ENCODE measurements at regions not wholly inside any gene's neighbourhood (a gene's known extent, or its start where the extent isn't known, plus 50 kb on each side); places are given as distances from the start of the nearest gene placed in this dataset.

DNA sequence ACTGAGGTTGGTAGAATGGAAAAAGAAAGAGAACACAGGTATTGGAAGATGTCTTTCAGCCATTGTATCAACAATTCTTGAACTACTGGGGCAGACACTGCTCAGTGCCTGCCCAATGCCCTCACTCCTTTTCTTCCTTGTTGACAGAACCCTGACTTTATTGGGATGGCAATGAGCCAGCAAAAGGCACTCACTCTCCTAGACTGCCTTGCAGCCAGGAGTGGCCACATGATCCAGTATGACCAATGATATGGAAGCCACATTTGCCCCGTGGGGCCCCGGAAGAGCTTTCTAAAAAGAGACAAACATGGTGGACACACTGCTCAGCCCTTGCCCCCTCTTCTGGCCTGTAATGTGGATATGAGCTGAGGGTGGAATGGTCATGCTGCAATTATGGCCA, 88.6 kb upstream of the ZNF716 start:
- ATAC-seq: no peak
- no peaks in the 10 kb centered on the region for H3K9me3 ChIP-seq (ENCODE audit: control insufficient read depth, low read length, poor library complexity, severe bottlenecking)
- H3K4me1 Mint-ChIP-seq: no peaks in the 10 kb centered on the region
- no peak for DNase-seq
- H3K27ac Mint-ChIP-seq: no peak overlapping the region
- H3K27me3 Mint-ChIP-seq: no peaks in the 10 kb centered on the region
- no peaks in the 10 kb centered on the region for H3K36me3 Mint-ChIP-seq (ENCODE audit: low read depth)
- H3K4me3 Mint-ChIP-seq: no peak overlapping the region

- Mint-ChIP-seq H3K27ac (no peak overlapping the region), H3K4me3 (no peak overlapping the region), H3K36me3 (ENCODE audit: low read depth) (no peaks in the 10 kb centered on the region), H3K27me3 (no peaks in the 10 kb centered on the region), H3K4me1 (no peaks in the 10 kb centered on the region)
- DNase-seq: no peak
- no peaks in the 10 kb centered on the region for H3K9me3 ChIP-seq (ENCODE audit: control insufficient read depth, low read length, poor library complexity, severe bottlenecking)
- no peak for ATAC-seq
Measured at GRCh38 chr7:57362868-57363267, 87.1 kb upstream of the ZNF716 start.

DNA sequence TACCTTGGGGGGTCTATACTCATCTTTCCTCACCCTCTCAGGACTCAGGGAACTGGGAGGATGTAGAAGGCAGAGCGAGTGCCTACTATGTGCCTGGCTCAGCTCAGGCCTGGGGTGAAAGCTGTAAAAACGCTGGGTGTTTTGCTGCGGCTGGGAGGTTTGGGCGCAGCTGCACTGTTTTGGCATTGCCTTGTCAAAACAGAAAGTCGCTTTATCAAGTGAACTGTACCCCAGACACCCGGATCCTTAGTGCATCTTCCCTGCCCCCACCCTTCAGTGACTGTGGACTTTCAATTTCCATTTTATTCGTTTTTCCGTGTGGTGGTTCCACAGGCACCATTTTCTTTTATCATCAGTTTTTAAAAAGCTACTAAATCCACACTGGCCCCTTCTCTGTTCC, 86.7 kb upstream of the ZNF716 start:
- Mint-ChIP-seq H3K36me3 (ENCODE audit: low read depth) (no peaks in the 10 kb centered on the region), H3K4me3 (no peak overlapping the region), H3K27ac (no peak overlapping the region), H3K4me1 (no peaks in the 10 kb centered on the region), H3K27me3 (no peaks in the 10 kb centered on the region)
- DNase-seq (no peak), ATAC-seq (no peak)
- H3K9me3 ChIP-seq (ENCODE audit: control insufficient read depth, low read length, poor library complexity, severe bottlenecking): no peaks in the 10 kb centered on the region

GRCh38 chr7:57364933-57365710, 84.9 kb upstream of the ZNF716 start:
- Mint-ChIP-seq H3K27me3 (no peaks in the 10 kb centered on the region), H3K4me1 (no peaks in the 10 kb centered on the region), H3K4me3 (no peak overlapping the region), H3K36me3 (ENCODE audit: low read depth) (no peaks in the 10 kb centered on the region), H3K27ac (no peak overlapping the region)
- DNase-seq (no peak), ATAC-seq (no peak)
- no peaks in the 10 kb centered on the region for H3K9me3 ChIP-seq (ENCODE audit: control insufficient read depth, low read length, poor library complexity, severe bottlenecking)

DNA sequence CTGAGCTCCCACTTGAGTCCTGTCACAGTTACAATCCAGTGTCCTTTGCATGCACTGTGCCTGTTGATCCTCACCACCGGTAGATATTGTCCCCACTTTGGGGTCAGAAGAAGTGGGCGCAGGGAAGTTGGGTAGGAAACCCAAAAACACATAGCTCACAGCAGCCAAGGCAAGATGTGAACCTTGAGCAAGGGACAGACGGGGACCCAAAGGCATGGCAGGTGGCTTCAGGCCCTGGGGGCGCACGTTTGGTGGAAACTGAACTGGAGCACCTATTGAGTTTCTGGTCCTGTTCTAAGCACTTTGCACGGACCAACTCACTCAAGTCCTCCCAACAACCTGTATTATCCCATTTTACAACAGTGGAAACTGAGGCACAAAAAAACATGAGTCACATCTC, 82.8 kb upstream of the ZNF716 start:
- no peak for DNase-seq
- H3K4me3 Mint-ChIP-seq: no peak overlapping the region
- H3K4me1 Mint-ChIP-seq: no peaks in the 10 kb centered on the region
- no peak overlapping the region for H3K27ac Mint-ChIP-seq
- no peaks in the 10 kb centered on the region for H3K36me3 Mint-ChIP-seq (ENCODE audit: low read depth)
- no peaks in the 10 kb centered on the region for H3K9me3 ChIP-seq (ENCODE audit: control insufficient read depth, low read length, poor library complexity, severe bottlenecking)
- ATAC-seq: no peak
- no peaks in the 10 kb centered on the region for H3K27me3 Mint-ChIP-seq

- Mint-ChIP-seq H3K4me1 (no peaks in the 10 kb centered on the region), H3K27me3 (no peaks in the 10 kb centered on the region), H3K4me3 (no peak overlapping the region), H3K27ac (no peak overlapping the region), H3K36me3 (ENCODE audit: low read depth) (no peaks in the 10 kb centered on the region)
- no peak for ATAC-seq
- DNase-seq: no peak
- H3K9me3 ChIP-seq (ENCODE audit: control insufficient read depth, low read length, poor library complexity, severe bottlenecking): no peaks in the 10 kb centered on the region
Measured at GRCh38 chr7:57370066-57370738, 79.8 kb upstream of the ZNF716 start.

GRCh38 chr7:57370739-57371098, 79.3 kb upstream of the ZNF716 start:
- no peaks in the 10 kb centered on the region for H3K27me3 Mint-ChIP-seq

GRCh38 chr7:57375783-57376182, 74.2 kb upstream of the ZNF716 start:
- Mint-ChIP-seq H3K27ac (no peak overlapping the region), H3K27me3 (no peaks in the 10 kb centered on the region), H3K4me1 (no peaks in the 10 kb centered on the region), H3K36me3 (ENCODE audit: low read depth) (no peaks in the 10 kb centered on the region), H3K4me3 (no peak overlapping the region)
- no peak for DNase-seq
- ATAC-seq: no peak
- H3K9me3 ChIP-seq (ENCODE audit: control insufficient read depth, low read length, poor library complexity, severe bottlenecking): no peaks in the 10 kb centered on the region

More at GRCh38 chr7:57370739-57371098, 79.3 kb upstream of the ZNF716 start:
- no peaks in the 10 kb centered on the region for H3K4me1 Mint-ChIP-seq
- H3K36me3 Mint-ChIP-seq (ENCODE audit: low read depth): no peaks in the 10 kb centered on the region
- no peaks in the 10 kb centered on the region for H3K9me3 ChIP-seq (ENCODE audit: control insufficient read depth, low read length, poor library complexity, severe bottlenecking)
- no peak for DNase-seq
- H3K27ac Mint-ChIP-seq: no peak overlapping the region
- H3K4me3 Mint-ChIP-seq: no peak overlapping the region
- no peak for ATAC-seq

DNA sequence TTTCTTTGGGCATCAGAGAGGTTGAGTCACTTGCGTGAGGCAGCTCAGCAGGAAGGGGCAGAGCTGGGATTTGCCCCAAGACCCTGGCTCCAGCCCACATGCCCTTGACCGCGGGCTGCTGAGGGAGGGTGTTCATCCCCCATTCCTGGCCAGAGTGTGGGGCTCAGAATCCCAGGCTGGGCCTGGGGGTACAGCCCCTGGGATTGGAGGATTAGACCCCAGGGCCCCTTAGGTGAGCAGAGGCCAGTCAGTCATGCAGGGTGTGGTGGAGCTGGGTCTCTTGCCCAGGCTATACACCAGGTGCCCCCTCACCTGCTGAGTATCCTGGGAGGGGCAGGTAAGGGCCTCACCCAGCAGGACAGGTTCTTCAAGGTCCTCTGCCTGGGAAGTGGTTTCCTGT, 68.4 kb upstream of the ZNF716 start:
- no peaks in the 10 kb centered on the region for H3K4me1 Mint-ChIP-seq
- H3K27me3 Mint-ChIP-seq: no peaks in the 10 kb centered on the region
- no peak overlapping the region for H3K27ac Mint-ChIP-seq
- H3K4me3 Mint-ChIP-seq: no peak overlapping the region
- no peak for DNase-seq
- H3K9me3 ChIP-seq (ENCODE audit: control insufficient read depth, low read length, poor library complexity, severe bottlenecking): no peaks in the 10 kb centered on the region
- no peak for ATAC-seq
- H3K36me3 Mint-ChIP-seq (ENCODE audit: low read depth): no peaks in the 10 kb centered on the region

DNA sequence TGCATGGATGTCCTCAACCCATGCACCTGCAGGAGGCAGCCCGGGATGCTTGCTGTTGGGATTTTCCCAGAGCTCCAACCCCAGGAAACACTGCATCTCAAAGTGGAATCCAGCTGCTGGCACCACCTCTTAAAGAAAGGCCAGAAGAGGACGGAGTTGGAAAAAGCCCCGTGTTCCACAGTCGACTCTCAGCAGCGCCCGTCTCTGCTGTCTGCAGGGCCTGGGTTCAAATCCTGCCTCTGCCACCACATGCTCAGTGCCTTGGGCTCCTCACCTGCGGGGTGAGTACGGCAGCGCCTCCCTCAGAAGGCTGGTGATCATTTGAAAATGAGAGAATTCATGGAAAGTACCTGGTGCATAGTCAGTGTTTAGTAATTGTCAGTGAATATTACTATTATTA, 65.6 kb upstream of the ZNF716 start:
- Mint-ChIP-seq H3K36me3 (ENCODE audit: low read depth) (no peaks in the 10 kb centered on the region), H3K4me1 (no peaks in the 10 kb centered on the region), H3K27ac (no peak overlapping the region), H3K27me3 (no peaks in the 10 kb centered on the region), H3K4me3 (no peak overlapping the region)
- no peak for DNase-seq
- no peaks in the 10 kb centered on the region for H3K9me3 ChIP-seq (ENCODE audit: control insufficient read depth, low read length, poor library complexity, severe bottlenecking)
- no peak for ATAC-seq

GRCh38 chr7:57385668-57386067, 64.3 kb upstream of the ZNF716 start:
- Mint-ChIP-seq H3K27ac (no peak overlapping the region), H3K4me3 (no peak overlapping the region), H3K36me3 (ENCODE audit: low read depth) (no peaks in the 10 kb centered on the region), H3K4me1 (no peaks in the 10 kb centered on the region), H3K27me3 (no peaks in the 10 kb centered on the region)
- ATAC-seq: no peak
- no peaks in the 10 kb centered on the region for H3K9me3 ChIP-seq (ENCODE audit: control insufficient read depth, low read length, poor library complexity, severe bottlenecking)
- no peak for DNase-seq

GRCh38 chr7:57388761-57389160, 61.2 kb upstream of the ZNF716 start:
- ATAC-seq (no peak), DNase-seq (no peak)
- Mint-ChIP-seq H3K4me1 (no peaks in the 10 kb centered on the region), H3K36me3 (ENCODE audit: low read depth) (no peaks in the 10 kb centered on the region), H3K4me3 (no peak overlapping the region), H3K27me3 (no peaks in the 10 kb centered on the region), H3K27ac (no peak overlapping the region)
- no peaks in the 10 kb centered on the region for H3K9me3 ChIP-seq (ENCODE audit: control insufficient read depth, low read length, poor library complexity, severe bottlenecking)

DNA sequence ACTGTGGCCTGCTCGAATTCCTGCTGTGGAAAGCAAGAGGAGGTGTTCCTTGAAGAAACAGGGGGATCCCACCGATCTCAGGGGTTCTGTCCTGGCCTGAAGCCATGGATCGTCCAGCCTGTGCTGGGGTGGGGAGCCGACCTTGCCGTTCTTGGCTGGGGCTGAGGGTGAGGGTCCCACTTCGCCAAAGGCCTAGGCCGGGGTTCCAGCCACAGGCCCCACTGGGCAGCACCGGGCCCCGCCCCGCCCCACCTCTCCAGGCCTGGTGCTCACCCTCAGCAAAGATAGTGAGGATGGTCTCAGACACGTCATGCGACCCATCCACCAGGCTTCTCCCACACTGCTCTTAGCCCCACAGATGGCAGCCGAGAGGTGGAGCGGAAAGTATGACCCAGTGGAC, 51.4 kb upstream of the ZNF716 start:
- H3K27ac Mint-ChIP-seq: no peak overlapping the region
- no peaks in the 10 kb centered on the region for H3K4me1 Mint-ChIP-seq
- H3K36me3 Mint-ChIP-seq (ENCODE audit: low read depth): no peaks in the 10 kb centered on the region
- H3K9me3 ChIP-seq (ENCODE audit: control insufficient read depth, low read length, poor library complexity, severe bottlenecking): no peaks in the 10 kb centered on the region
- H3K27me3 Mint-ChIP-seq: no peaks in the 10 kb centered on the region
- no peak overlapping the region for H3K4me3 Mint-ChIP-seq
- no peak for DNase-seq
- ATAC-seq: no peak
